GM19023 (cell line): ENCODE measurements at regions not wholly inside any gene's neighbourhood (a gene's known extent, or its start where the extent isn't known, plus 50 kb on each side); places are given as distances from the start of the nearest gene placed in this dataset.
A peak's percentile ranks its signal among the peaks of the same experiment; 100 is the strongest.
"Not testable (repeated sequence)": the region's sequence is repeated elsewhere in the genome, so short reads cannot be mapped to it uniquely, and the experiment has no call there.

Experiments
- ATAC-seq: cut with Tn5 transposase; IDR thresholded peaks from one replicate; pipeline ENCODE4 v1.9.1; 2021; ENCODE audit warnings: mild to moderate bottlenecking, moderate library complexity; ENCODE audit not compliant: unreplicated experiment

DNA sequence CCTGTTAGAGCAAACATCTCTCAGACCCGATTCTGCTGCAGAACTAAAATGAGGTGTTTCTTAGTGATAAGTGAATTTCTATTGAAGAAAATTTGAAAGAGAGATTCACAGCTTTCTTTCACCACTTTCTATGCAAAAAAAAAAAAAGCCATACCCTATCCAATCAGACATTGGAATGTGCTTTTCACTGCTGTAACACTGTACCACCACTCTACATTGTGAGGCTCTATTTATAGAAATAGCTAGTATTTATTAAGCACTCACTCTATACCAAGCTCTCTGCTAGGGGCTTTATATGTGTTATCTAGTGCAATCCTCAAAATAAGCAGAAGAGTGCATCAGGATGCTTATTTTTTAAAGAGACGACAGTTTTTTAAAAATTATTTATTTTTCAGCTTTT is 580.6 kb upstream of the VRK2 start:
- ATAC-seq, result no peak

DNA sequence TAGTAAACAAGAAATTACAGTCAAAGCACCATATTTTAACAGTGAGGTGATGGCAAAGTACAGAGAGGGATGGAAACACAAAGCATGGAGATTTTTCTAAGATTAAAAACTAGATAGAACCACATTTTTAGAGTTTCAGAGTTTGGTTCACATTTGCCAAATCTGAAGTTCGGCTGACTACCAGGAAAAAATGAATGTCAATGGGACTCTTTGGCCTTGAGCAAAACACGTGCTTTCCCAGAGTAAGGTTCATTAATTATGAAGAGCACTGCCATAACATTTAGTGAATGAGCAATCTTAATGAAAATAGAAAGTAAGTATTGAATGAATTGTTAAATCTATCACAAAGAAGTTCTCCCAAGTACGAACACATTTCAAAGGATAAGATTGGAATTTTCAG is 571.2 kb upstream of the VRK2 start:
- no peak for ATAC-seq

DNA sequence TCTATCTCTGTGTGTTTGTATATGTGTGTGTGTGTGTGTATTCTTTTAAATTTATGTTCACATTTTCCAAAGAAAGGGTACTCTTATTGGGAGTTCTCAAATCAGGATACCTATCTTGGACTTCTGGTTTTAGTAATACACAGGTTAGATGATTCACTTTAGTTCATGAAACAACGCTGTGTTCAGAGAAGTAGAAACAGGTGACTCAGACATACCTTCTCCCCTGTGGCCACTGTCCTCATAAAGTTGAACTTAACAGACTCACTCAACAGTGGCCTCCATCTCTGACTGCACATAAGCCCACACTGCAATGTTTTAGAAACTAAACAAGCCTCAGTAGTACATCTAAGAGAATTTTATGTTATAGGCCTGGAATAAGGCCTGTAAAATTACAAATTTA is 566.6 kb upstream of the VRK2 start:
- no peak for ATAC-seq

DNA sequence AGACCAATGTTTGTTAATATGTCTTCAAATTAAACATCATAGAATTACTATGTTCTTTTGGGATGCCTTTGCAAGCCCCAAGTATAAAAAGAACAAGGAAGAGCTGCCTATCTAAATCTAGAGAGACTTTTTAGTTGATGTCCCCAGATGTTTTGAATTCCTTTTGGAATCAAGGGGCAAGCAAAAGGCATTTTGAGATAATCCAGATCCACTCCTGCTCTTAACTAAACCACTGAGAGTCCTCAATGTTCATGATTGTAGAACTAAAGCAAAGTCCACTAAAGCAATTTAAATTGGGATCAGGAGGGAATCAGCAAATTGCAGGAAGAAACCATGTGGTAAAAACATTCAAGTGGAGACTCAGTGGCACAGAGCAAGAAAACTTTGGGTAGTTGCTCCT is 558.5 kb upstream of the VRK2 start:
- ATAC-seq, result no peak

DNA sequence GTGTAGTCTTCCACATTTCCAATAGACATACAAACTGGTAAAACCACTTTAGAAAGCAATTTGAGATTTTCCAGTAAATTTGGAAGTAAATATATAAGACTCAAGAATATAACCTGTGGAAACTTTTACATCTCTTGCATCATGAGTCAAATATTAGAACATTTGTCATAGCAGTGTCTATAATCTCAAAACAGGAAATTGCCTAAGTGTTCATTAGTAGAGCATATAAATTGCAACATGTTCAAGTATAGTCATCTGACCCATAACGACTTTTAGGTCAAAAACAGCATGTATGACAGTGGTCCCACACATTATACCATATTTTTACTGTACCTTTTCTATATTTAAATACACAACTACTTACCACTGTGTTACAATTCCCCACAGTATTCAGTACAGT is 555.9 kb upstream of the VRK2 start:
- no peak for ATAC-seq

DNA sequence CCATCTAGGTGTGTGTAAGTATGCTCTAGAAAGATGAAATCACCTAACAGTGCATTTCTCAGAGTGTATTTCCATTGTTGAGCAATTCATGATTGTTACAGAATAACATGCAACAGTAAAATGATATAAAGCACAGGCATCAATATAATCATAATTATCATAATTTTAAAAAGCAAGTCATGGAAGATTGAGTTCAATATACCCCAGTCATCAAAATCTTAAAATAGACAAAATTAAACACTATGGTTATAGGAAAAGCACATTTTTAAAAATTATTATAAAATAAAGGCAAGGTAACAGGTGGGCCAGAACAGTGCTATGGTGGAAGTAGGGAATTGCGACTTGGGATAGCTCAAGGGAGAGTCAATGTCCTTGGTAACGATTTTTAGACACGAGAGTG is 555.4 kb upstream of the VRK2 start:
- no peak for ATAC-seq

DNA sequence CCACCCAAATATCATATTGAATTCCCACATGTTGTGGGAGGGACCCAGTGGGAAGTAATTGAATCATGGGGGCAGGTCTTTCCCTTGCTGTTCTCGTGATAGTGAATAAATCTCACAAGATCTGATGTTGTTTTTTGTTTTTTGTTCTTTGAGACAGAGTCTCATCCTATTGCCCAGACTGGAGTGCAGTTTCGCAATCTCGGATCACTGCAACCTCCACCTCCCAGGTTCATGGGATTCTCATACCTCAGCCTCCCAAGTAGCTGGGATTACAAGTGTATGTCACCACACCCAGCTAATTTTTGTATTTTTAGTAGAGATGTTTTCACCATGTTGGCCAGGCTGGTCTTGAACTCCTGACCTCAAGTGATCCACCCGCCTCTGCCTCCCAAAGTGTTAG is 552.6 kb upstream of the VRK2 start:
- not testable (repeated sequence) for ATAC-seq

DNA sequence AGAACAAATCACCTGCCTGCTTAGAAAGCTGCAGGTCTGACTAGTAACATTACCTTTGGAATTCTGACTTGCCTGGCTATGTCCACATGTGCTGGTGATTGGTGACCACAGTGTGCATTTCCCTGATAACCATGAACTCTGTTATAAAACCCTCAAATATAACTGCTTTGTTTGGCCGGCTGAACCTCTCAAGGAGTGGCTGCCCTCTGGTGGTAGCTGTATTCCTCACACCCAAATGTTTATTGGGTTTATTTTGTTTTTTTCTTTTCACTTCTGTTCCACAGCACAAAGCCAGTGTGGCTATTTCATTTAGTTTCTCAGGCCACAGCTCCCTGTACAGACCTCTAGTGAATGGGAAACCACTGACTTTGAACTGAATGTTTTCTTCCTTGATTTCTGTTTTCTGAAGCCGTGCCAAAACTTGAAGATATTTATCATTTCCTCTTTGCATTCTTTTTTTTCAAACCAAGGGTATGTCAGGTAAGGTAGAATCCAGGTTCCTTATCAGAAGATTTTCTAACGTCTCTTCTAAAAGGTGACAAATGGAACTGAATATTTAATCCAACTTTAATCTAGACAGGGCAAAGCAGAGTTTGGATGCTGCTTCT is 549.0 kb upstream of the VRK2 start:
- ATAC-seq, result peak; percentile 89

DNA sequence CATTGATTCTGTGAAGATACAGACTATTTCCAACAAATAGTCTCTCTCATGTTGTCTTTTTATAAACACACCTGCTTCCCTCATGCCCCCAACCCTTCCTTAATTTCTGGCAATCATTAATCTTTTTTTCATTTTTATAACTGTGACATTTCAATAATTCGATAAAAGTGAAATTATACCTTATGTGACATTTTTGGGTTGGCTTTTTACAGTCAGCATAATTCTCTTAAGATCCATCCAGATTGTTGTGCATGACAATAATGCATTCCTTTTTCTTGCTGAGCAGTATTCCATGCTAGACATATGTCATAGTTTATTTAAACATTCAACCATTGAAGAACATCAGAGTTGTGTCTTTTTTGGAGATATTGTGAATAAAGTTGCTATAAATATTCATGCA is 541.8 kb upstream of the VRK2 start:
- ATAC-seq, result no peak

DNA sequence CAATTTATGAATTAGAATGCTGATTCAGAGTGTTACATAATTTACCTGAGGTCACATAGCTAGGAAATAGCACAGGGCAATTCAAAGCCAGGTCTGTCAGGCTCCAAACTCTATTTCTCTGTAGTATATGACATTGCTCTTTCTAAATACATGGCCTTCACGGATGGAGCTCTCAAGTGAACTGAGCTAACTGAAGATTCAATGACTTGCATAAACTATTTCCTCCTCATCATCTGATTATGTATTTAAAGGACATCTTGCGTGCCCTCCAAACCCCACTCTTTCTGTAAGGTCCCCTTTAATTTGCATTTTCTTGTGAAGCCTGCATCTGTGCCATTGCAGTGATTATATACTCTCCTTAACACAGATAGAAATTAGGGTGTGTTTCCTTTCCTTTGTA is 537.4 kb upstream of the VRK2 start:
- no peak for ATAC-seq

DNA sequence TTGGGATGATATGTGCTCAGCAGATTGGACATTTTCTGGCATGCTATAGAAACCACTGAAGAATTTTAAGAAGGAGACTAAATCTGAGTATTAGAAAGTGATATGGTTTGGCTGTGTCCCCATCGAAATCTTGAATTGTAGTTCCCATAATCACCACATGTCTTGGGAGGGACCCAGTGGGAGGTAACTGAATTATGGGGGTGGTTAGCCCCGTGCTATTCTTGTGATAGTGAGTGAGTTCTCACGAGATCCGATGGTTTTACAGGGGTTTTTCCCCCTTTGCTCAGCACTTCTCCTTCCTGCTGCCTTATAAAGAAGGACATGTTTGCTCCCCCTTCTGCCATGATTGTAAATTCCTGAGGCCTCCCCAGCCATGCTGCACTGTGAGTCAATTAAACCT is 535.9 kb upstream of the VRK2 start:
- no peak for ATAC-seq

DNA sequence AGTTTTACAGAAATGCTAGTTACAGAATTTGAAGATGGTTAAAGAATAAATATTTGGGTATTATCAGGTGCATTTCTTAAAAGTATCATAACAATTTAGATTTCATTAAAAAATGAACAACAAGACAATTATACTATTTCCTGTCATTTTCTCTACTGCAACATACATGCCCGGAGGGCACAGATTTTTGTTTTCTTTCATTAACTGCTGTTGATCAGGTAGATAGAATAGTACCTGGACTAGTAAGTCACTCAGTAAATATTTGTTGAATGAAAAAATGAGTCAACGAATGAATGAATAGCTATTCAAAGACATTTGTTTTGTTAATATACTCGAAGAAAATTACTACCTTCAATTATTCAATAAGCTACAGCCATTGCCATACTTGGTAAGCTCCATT is 531.2 kb upstream of the VRK2 start:
- ATAC-seq, result no peak

DNA sequence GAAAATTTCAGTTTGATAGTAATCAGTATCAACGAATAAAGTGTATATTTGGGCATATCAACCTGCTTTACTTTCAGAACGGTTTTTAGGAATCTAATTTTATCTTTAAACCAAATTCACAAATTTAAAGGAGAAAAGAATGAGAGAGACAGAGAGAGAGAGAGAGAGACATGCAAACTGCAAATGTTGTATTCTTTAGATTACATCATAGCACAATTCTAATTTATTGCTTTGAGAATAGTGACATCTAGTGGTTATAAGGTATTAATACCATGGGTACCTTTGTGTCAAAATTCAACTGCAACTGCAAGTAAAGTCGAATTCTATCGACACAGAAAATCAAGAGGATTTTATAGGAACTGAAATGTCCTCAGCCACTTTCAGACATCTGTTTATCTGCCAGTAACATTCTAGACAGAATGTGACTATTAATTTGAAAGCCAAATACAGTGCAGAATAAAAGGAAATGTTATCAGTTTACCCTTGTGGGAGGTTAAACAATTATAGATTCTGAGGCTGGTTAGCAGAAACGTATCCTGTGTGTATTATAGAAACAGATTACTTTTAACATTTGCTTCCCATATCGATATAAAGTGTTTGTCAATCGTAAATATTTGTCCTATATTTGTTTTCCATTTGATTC is 529.8 kb upstream of the VRK2 start:
- ATAC-seq, result peak; percentile 67

DNA sequence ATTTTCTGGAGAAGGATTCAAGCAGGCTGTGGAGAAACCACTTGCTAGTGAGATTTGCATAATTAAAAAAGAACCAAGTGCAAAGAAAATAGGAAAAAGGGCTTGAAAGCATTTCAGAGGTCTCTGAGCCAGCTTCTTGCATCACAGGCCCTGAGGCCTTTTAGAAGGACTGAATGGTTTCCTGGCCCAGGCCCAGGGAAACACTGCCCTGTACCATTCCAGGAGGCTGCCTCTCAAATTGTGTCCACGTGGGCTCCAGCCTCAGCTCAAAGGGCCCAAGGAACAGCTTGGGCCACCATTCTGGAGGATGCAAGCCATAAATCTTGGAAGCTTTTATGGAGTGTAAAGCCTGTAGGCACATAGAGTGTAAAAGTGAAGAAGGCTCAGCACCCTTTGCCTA is 523.3 kb upstream of the VRK2 start:
- no peak for ATAC-seq

DNA sequence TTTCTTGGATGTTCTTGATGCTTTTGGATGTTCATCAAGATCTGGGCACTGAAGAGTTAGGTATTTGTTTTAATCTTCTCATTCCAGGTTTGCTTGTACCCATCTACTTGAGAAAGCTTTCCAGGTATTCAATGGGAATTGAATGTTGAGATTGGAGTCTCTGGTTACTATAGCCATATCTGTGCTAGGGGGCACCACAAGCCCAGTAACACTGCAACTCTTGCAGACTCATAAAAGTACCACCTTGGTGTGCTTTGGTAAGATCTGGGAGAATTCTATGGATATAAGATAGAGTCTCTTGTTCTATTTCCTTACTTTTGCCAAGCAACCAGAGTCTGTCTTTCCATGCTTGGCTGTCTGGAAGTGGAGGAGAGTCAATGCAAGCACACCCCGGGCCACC is 518.9 kb upstream of the VRK2 start:
- no peak for ATAC-seq

DNA sequence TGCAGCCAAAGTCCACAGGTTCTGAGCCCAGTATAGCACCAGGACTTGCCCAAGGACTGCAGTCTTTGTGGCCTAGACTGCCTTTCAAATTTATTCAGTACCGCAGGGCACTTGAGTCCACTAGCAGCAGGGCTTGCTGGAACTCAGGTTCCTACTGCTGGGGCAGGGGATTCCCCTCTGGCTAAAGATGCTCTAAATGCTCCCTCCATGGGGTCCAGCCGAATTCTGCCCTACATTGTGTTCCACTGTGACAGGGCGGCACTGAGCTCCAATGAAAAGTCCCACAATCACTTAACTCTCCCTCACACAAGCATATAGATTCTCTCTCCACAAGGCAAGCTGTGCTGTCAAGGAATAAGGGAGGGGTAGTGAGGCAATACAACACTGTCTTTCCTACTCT is 518.1 kb upstream of the VRK2 start:
- ATAC-seq, result no peak

DNA sequence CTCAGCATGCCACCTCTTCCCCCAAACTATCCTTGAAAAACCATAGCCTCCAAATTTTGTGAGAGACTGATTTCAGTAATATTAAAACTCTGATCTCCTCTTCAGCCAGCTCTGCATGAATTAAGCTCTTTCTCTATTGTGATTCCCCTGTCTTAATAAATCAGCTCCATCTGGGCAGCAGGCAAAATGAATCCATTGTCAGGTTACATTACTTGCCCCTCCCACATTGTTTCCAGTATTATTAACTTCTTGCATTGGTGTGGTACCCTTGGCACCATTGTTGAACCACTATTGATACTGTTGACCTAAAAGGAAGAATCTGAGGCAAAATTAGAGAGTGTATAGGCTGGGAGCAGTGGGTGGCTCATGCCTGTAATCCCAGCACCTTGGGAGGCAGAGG is 512.2 kb upstream of the VRK2 start:
- no peak for ATAC-seq

DNA sequence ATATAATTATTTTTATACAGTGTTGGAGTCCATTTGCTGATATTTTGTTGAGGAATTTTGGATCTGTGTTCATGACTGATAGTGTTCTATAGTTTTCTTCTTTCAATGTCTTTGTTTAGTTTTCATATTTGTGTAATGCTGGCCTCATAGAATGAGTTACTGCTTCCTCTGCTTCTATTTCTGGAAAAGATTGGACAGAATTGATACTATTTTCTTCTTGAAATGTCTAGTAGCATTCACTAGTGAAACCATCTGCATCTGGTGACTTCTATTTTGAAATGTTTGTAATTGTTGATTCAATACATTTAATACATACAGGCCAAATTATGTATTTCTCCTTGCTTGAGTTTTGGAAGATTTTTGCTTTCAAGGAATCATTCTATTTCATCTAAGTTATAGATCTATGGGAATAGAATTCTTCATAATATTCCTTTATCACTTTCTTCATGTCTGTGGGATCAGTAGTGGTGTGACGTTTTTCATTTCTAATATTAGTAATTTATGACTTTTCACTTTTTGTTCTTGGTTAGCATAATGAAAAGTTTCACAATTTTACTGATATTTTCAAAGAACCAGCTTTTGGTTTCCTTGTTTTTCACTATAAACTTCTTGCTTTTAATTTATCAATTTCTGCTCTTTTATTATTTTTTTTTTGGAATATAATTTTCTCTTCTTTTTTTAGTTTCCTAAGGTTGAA is 509.9 kb upstream of the VRK2 start:
- no peak for ATAC-seq

DNA sequence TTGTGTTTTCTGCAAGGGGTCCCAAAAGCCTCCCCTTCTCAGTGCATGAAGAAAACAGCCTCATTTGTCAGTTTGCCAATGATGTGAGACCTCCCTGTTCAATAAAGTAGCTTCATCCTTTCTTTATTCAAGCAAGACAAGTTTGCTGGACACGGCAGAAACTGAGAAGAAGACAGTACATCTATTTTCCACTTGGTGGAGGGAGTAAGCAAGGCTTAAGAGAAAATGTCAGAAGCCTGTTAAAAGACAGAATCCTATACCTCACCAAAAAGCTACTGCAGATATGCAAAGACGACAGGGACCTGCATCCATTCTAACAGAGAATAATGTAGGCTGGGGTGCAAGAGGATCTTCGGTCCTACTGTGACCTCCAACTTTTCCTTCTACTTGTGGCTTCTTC is 506.8 kb upstream of the VRK2 start:
- no peak for ATAC-seq

DNA sequence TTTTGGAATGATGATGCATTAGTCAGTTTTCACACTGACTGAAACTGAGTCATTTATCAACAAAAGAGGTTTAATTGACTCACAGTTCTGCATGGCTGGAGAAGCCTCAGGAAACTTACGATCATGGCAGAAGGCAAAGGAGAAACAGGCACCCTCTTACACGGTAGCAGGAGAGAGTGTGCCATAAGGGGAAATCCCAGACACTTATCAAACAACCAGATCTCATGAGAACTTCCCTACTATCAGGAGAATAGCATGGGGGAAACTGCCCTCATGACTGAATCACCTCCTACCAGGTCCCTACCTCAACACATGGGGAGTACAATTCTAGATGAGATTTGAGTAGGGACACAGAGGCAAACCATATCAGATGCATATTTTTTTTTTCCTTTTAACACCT is 504.5 kb upstream of the VRK2 start:
- ATAC-seq, result no peak

DNA sequence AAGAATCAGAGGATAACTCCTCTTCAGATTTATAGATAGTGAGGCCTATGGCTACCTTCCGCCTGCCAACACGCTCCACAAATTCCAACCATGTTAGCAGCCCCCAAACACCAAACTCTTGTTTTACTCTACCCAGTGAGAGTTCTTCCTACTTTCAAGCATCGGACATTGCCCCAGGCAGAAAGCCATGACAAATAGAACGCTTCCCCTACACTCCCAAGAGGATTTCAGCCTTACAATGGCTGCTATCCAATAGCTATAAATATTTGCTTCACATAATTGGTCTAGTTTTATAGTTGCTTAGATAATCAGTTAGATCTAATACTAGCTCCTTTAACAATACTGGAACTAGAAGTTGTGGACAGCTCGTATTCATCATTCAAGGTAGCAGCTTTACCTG is 503.4 kb upstream of the VRK2 start:
- ATAC-seq, result no peak

DNA sequence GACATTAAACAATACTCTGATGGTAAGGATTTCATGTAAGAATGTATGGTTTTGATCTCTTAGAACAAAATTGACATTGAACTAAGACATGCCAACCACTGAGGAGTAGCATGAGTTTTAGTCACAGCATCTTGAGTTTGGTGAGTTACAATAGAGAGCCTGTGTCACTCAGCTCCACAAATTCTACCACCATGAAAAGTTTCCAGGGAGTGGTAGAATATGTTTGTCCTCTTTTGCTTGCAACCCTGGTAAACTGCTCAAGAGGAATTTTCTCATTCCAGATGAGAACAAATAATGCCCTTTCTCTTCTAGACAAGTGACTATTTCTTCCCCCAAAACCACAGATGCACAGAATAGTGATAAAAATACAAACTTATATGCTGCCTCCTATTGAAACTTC is 502.0 kb upstream of the VRK2 start:
- ATAC-seq, result no peak

DNA sequence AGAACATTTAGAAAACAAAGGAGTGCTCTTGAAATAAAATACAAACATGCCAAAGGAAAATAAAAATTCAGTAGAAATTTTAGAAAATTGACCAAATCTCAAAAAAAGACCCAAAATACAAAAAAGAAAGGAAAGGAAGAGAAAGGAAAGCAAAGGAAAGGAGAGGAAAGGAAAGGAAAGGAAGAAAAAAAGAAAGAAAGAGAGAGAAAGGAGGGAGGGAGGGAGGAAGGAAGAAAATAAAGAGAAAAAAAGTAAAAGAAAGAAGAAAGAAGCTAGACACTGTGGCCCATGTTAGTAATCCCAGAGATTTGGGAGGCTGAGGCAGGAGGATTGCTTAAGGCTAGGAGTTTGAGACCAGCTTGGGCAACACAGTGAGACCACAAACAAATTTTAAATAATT is 500.1 kb upstream of the VRK2 start:
- ATAC-seq, result no peak
